SK-N-SH (cell line): ENCODE measurements at regions not wholly inside any gene's neighbourhood (a gene's known extent, or its start where the extent isn't known, plus 50 kb on each side); places are given as distances from the start of the nearest gene placed in this dataset.
"Not testable (repeated sequence)": the region's sequence is repeated elsewhere in the genome, so short reads cannot be mapped to it uniquely, and the experiment has no call there.

Source experiments
- CTCF ChIA-PET: fragments of 300-600, 350-600 bp; formaldehyde crosslinking; extraction: SDS; loops from one replicate; lab custom pipeline; 2021; lab: Yijun Ruan, JAX
- POLR2A ChIA-PET: fragments of 350-600 bp; sonication (Branson Sonifier 250); formaldehyde crosslinking; extraction: SDS; loops from one replicate; lab custom pipeline; 2020; ENCODE audit warnings: antibody characterized with exemption, inconsistent platforms; lab: Yijun Ruan, JAX
- DNase-seq: peaks from one replicate; pipeline ENCODE4 v3.0.0; 2012
- H2AFZ ChIP-seq: fragments of 200-600 bp; sonication (generic); 2 replicates; pipeline ENCODE4 v1.8.1; 2016; ENCODE audit warnings: antibody characterized with exemption, mild to moderate bottlenecking, low read depth
- H3F3A ChIP-seq: fragments of 200-600 bp; sonication (generic); replicated peaks from 2 replicates; pipeline ENCODE3; 2016; ENCODE audit warnings: antibody characterized with exemption, mild to moderate bottlenecking; ENCODE audit not compliant: insufficient read depth
- H3K27ac ChIP-seq, 2 experiments: fragments of 200-500 bp in 1 of 2; fragments of 200-600 bp in 1 of 2; sonication (Bioruptor generic) in 1 of 2; sonication (generic), shearing (Covaris generic) in 1 of 2; 2 replicates each; pipeline versions ENCODE4 v1.5.1 to v1.6.1; 2014 to 2016; ENCODE audit warnings: low read depth in 2 of 2, inconsistent platforms in 1 of 2, low read length in 1 of 2, mild to moderate bottlenecking in 1 of 2, mixed read lengths in 1 of 2
- H3K27me3 ChIP-seq: fragments of 200-600 bp; sonication (generic), shearing (Covaris generic); 2 replicates; pipeline ENCODE4 v1.6.1; 2016; ENCODE audit warnings: mixed run types; ENCODE audit not compliant: insufficient read depth
- H3K36me3 ChIP-seq, 2 experiments: fragments of 200-500 bp in 1 of 2; fragments of 200-600 bp in 1 of 2; sonication (Bioruptor generic) in 1 of 2; sonication (generic) in 1 of 2; replicated peaks in 1 of 2; 2 replicates each; pipeline versions ENCODE3 to v1.5.1; 2014 to 2016; ENCODE audit warnings: low read length in 1 of 2, mild to moderate bottlenecking in 1 of 2; ENCODE audit not compliant: insufficient read depth in 2 of 2, control insufficient read depth in 1 of 2
- H3K4me1 ChIP-seq, 2 experiments: fragments of 200-500 bp in 1 of 2; fragments of 200-600 bp in 1 of 2; sonication (Bioruptor generic) in 1 of 2; sonication (generic), shearing (Covaris generic) in 1 of 2; 2 replicates each; pipeline versions ENCODE4 v1.5.1 to v1.6.1; 2014 to 2016; ENCODE audit warnings: low read depth in 1 of 2, low read length in 1 of 2, mixed run types in 1 of 2; ENCODE audit not compliant: insufficient read depth in 2 of 2, control insufficient read depth in 1 of 2
- H3K4me2 ChIP-seq: fragments of 200-600 bp; sonication (generic), shearing (Covaris generic); 2 replicates; pipeline ENCODE4 v1.6.1; 2017; ENCODE audit warnings: mixed run types
- H3K4me3 ChIP-seq, 2 experiments: fragments of 200-500 bp in 1 of 2; fragments of 200-600 bp in 1 of 2; sonication (Bioruptor generic) in 1 of 2; sonication (generic), shearing (Covaris generic) in 1 of 2; 2 replicates each; pipeline versions ENCODE4 v1.5.1 to v1.8.1; 2014 to 2016; ENCODE audit warnings: low read depth in 2 of 2, inconsistent platforms in 1 of 2, low read length in 1 of 2, mild to moderate bottlenecking in 1 of 2, mixed read lengths in 1 of 2, moderate library complexity in 1 of 2
- H3K79me2 ChIP-seq: fragments of 200-600 bp; sonication (generic); 2 replicates; pipeline ENCODE4 v1.8.1; 2017; ENCODE audit warnings: mild to moderate bottlenecking; ENCODE audit not compliant: insufficient read depth
- H3K9ac ChIP-seq: fragments of 200-600 bp; sonication (generic); 2 replicates; pipeline ENCODE4 v1.6.1; 2017; ENCODE audit warnings: mixed run types
- H3K9me2 ChIP-seq: fragments of 200-600 bp; sonication (generic); 2 replicates; pipeline ENCODE4 v1.6.1; 2017; ENCODE audit warnings: mixed run types
- H3K9me3 ChIP-seq: fragments of 200-600 bp; sonication (generic); 2 replicates; pipeline ENCODE4 v1.6.1; 2017; ENCODE audit warnings: mixed run types, mild to moderate bottlenecking, moderate library complexity
- H4K20me1 ChIP-seq: fragments of 200-600 bp; sonication (generic); 2 replicates; pipeline ENCODE4 v1.6.1; 2017; ENCODE audit warnings: mild to moderate bottlenecking, mixed run types; ENCODE audit not compliant: insufficient read depth
- WGBS: methylation state at CpG from one replicate; pipeline ENCODE4 v1.1.6; 2017; ENCODE audit warnings: low lambda C conversion rate; 5-methylcytosine and 5-hydroxymethylcytosine counted together

DNA sequence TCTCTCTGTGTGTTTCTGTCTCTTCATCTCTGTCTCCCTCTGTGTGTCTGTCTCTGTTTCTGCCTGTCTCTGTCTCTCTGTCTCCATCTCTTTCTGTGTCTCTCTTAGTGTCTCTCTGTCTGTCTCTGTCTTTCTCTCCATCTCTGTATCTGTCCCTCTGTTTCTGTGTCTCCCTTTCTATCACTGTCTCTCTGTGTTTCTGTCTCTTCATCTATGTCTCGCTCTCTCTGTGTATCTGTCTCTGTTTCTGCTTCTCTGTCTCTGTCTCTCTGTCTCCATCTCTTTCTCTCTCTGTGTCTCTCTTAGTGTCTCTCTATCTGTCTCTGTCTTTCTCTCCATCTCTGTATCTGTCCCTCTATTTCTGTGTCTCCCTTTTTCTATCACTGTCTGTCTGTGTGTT is 4479.1 kb upstream of the OR11H1 start:
- H4K20me1 ChIP-seq, H2AFZ ChIP-seq, DNase-seq, H3K79me2 ChIP-seq, H3K4me3 ChIP-seq, H3F3A ChIP-seq, H3K4me2 ChIP-seq, H3K27ac ChIP-seq, H3K4me1 ChIP-seq, H3K9me2 ChIP-seq, H3K9me3 ChIP-seq, CTCF ChIA-PET, H3K27me3 ChIP-seq, H3K9ac ChIP-seq, POLR2A ChIA-PET, H3K36me3 ChIP-seq: not testable (repeated sequence)
- WGBS, result 33% methylated on average over 1 of the region's 1 CpG

DNA sequence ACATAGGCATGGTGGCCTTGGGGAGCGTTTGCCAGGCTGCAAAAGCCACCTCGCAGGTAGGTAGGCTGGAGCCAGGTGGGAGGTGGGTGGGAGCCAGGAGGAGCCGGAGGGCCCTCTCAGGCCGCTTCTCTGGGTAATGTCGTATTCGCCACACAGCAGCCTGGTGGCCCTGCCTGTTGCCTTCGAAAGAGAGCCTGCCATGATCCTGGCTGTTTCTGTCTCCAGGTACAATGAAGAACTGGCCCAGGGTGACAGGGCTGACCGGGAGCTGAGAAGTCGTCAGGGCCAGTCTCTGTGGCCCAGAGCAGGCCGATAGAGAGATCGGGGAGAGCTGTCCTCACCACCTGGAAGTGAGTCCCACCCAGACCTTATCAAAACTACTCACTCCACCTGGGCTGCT is 4477.8 kb upstream of the OR11H1 start:
- H3K9me2 ChIP-seq, H3K27ac ChIP-seq, H3K27me3 ChIP-seq, H4K20me1 ChIP-seq, H3F3A ChIP-seq, H2AFZ ChIP-seq, H3K79me2 ChIP-seq, H3K36me3 ChIP-seq, CTCF ChIA-PET, H3K9ac ChIP-seq, H3K4me1 ChIP-seq, DNase-seq, H3K9me3 ChIP-seq, H3K4me2 ChIP-seq, H3K4me3 ChIP-seq, POLR2A ChIA-PET: not testable (repeated sequence)
- 13% methylated on average over 4 of the region's 11 CpGs for WGBS

DNA sequence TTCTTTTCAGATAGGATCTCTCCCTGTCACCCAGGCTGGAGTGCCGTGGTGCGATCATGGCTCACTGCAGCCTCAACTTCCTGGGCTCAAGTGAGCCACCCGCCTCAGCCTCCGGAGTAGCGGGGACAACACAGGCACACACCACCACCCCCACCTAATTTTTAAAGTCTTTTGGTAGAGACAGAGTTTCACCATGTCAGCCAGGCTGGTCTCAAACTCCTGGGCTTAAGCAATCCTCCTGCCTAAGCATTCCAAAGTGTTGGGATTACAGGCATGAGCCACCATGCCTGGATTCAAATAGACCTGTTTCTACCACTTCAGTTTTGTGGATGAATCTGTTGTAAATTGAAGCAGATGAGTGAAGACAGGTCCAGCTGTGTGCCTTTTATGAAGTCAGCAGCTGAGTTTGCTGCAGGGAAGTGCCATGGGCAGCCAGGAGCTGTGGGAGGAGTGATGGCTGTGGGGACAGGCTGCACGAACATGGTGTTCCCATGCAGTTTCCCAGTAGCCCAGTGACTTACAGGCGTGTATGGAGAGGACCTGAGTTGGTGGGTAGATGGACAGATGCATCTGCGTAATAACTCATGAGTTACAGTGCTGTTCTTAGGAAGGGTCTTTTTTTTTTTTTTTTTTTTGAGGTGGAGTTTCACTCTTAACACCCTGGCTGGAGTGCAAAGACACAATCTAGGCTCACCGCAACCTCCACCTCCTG is 4476.4 kb upstream of the OR11H1 start:
- CTCF ChIA-PET, H3K4me1 ChIP-seq: not testable (repeated sequence)
- 11% methylated on average over 7 of the region's 9 CpGs for WGBS

DNA sequence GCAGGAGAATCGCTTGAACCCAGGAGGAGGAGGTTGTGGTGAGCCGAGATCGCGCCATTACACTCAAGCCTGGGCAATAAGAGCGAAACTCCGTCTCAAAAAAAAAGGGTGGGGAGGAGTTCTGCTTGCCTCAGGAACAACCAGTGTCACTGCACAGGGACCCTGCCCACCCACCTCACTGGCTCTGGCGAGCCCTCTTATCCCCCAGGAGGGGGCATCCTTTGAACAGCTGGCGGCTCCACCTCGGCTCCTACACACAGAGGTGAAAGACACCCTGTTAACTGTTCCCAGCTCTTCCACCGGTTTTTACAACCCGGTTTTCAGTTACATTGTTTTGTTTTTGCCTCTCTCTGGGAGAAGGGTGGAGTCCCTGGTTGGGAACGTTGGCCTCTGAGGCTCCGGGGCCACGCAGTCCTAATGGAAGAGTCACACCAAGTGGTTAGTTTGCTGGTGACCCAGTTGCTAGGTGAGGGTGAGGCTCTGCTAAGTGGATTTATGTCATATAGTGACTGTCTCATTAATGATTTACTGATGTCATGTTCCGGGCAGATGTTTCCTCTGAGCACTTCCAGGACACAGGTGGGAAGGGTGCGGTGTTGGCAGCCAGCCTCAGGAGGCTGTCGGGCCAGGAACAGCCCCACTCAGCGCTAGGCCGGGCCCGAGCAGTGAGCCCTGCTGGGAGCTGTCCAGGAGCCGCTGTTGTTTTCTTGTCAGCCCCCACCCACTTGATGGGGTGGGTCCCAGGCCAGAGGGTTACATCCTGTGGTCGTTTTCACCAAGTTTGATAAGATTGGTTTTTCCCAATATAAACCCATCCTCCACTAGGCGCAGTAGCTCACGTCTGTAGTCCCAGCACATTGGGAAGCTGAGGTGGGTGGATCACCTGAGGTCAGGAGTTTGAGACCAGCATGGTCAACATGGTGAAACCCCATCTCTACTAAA is 4474.3 kb upstream of the OR11H1 start:
- H3K27ac ChIP-seq, H3K4me3 ChIP-seq, H2AFZ ChIP-seq: not testable (repeated sequence)

More for the DNA sequence above, 4476.4 kb upstream of the OR11H1 start:
- H3K79me2 ChIP-seq, H2AFZ ChIP-seq, H3K9me3 ChIP-seq, H3K9ac ChIP-seq, H3K9me2 ChIP-seq, H3K4me3 ChIP-seq, H3K27me3 ChIP-seq, DNase-seq, POLR2A ChIA-PET, H3K4me2 ChIP-seq, H4K20me1 ChIP-seq, H3F3A ChIP-seq, H3K36me3 ChIP-seq, H3K27ac ChIP-seq: not testable (repeated sequence)

DNA sequence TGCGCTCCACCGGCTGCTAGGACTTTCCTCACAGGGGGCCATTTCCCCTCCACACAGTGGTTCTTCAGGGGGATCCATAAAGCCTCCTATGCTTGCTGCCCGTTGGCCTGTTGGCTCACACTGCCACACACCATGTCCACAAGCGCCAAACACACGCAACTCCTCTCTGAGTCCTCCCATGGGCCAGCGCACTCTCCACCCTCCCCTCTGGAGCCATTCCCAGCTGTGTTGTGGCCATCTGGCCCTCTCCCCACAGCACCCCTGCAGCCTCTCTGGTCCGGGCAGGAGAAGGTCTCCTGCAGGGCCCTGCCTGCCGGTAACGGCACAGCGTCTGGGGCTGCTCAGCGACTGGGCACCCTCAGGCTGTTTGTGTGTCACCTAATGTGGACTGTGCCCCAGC is 4473.3 kb upstream of the OR11H1 start:
- H4K20me1 ChIP-seq, H3K27ac ChIP-seq, H3K9me2 ChIP-seq, H3K79me2 ChIP-seq, H3F3A ChIP-seq, H3K9me3 ChIP-seq, DNase-seq, H3K4me1 ChIP-seq, H3K36me3 ChIP-seq, POLR2A ChIA-PET, H3K4me3 ChIP-seq, H3K4me2 ChIP-seq, H2AFZ ChIP-seq, H3K9ac ChIP-seq, CTCF ChIA-PET, H3K27me3 ChIP-seq: not testable (repeated sequence)
- 5% methylated on average over 11 of the region's 11 CpGs for WGBS

More for the DNA sequence above, 4474.3 kb upstream of the OR11H1 start:
- H4K20me1 ChIP-seq, CTCF ChIA-PET, H3K27me3 ChIP-seq, H3K9ac ChIP-seq, POLR2A ChIA-PET, H3K9me2 ChIP-seq, DNase-seq, H3K36me3 ChIP-seq, H3K4me2 ChIP-seq, H3K4me1 ChIP-seq, H3F3A ChIP-seq, H3K9me3 ChIP-seq, H3K79me2 ChIP-seq: not testable (repeated sequence)
- WGBS, result 6% methylated on average over 24 of the region's 24 CpGs

DNA sequence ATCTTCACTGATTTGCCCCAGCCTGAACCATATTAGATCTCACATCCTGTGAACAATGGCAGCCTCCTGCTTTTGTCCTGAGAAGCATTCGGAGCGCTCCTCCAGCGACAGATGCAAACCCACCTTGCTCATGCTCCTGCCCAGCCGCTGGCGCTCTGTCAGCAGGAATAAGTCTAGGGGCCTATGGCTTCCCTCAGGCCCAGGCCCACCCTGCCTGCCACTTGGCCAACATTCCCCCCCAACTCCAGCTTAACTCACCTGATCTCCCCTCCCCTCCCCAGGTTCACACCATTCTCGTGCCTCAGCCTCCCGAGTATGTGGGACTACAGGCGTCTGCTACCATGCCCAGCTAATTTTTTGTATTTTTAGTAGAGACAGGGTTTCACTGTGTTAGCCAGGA is 4472.8 kb upstream of the OR11H1 start:
- DNase-seq, H3K9ac ChIP-seq, H3K4me3 ChIP-seq, H3K4me2 ChIP-seq, H3K9me3 ChIP-seq, H2AFZ ChIP-seq, H4K20me1 ChIP-seq, H3K27ac ChIP-seq, H3K9me2 ChIP-seq, H3F3A ChIP-seq, POLR2A ChIA-PET, H3K36me3 ChIP-seq, CTCF ChIA-PET, H3K79me2 ChIP-seq, H3K27me3 ChIP-seq, H3K4me1 ChIP-seq: not testable (repeated sequence)
- 6% methylated on average over 8 of the region's 8 CpGs for WGBS
